ENCODE measurements at regions not wholly inside any gene's neighbourhood (a gene's known extent, or its start where the extent isn't known, plus 50 kb on each side); places are given as distances from the start of the nearest gene placed in this dataset.

GRCh38 chr18:77559274-77559910 lies 309.7 kb downstream of the GALR1 start:
- ChIA-PET POLR2A (no interaction called here), CTCF (no interaction called here)

GRCh38 chr18:77560341-77560992 lies 310.8 kb downstream of the GALR1 start:
- ChIA-PET POLR2A (no interaction called here), CTCF (no interaction called here)

GRCh38 chr18:77566604-77567003 lies 317.0 kb downstream of the GALR1 start:
- POLR2A ChIA-PET: no interaction called here

GRCh38 chr18:77567205-77567604 lies 317.6 kb downstream of the GALR1 start:
- ChIA-PET POLR2A (no interaction called here), CTCF (interaction anchor here (1.2 kb wide), 1 partner anchor 14 kb away, joined by 3 read pairs; no protein-coding TSS in a partner anchor)

More at GRCh38 chr18:77566604-77567003, 317.0 kb downstream of the GALR1 start:
- CTCF ChIA-PET: no interaction called here

- CTCF ChIA-PET: no interaction called here
- POLR2A ChIA-PET: no interaction called here
Observed at GRCh38 chr18:77571743-77572142, 322.1 kb downstream of the GALR1 start.

GRCh38 chr18:77572537-77572936 lies 322.9 kb downstream of the GALR1 start:
- CTCF ChIA-PET: no interaction called here
- POLR2A ChIA-PET: no interaction called here

- ChIA-PET CTCF (no interaction called here), POLR2A (no interaction called here)
Observed at GRCh38 chr18:77573571-77573970, 323.9 kb downstream of the GALR1 start.

- CTCF ChIA-PET: no interaction called here
- POLR2A ChIA-PET: no interaction called here
Observed at GRCh38 chr18:77590943-77591515, 341.4 kb downstream of the GALR1 start.

GRCh38 chr18:77597726-77598125 lies 348.1 kb downstream of the GALR1 start:
- ChIA-PET CTCF (no interaction called here), POLR2A (no interaction called here)

- CTCF ChIA-PET: no interaction called here
- POLR2A ChIA-PET: no interaction called here
Observed at GRCh38 chr18:77600674-77601073, 351.0 kb downstream of the GALR1 start.

GRCh38 chr18:77601567-77601966 lies 351.9 kb downstream of the GALR1 start:
- ChIA-PET CTCF (no interaction called here), POLR2A (no interaction called here)

- CTCF ChIA-PET: no interaction called here
- POLR2A ChIA-PET: no interaction called here
Observed at GRCh38 chr18:77607087-77607486, 357.4 kb downstream of the GALR1 start.

GRCh38 chr18:77608807-77609206 lies 359.2 kb downstream of the GALR1 start:
- POLR2A ChIA-PET: no interaction called here
- CTCF ChIA-PET: interaction anchor here (0.5 kb wide), 1 partner anchor 15 kb away, joined by 4 read pairs; no protein-coding TSS in a partner anchor

GRCh38 chr18:77617694-77618093 lies 368.0 kb downstream of the GALR1 start:
- ChIA-PET POLR2A (no interaction called here), CTCF (no interaction called here)

GRCh38 chr18:77619525-77619924 lies 369.9 kb downstream of the GALR1 start:
- ChIA-PET POLR2A (no interaction called here), CTCF (no interaction called here)

GRCh38 chr18:77622009-77622692 lies 372.5 kb downstream of the GALR1 start:
- POLR2A ChIA-PET: no interaction called here
- CTCF ChIA-PET: interaction anchor here (0.6 kb wide), 1 partner anchor 8 kb away, joined by 3 read pairs; no protein-coding TSS in a partner anchor

GRCh38 chr18:77632758-77633157 lies 383.1 kb downstream of the GALR1 start:
- ChIA-PET CTCF (no interaction called here), POLR2A (no interaction called here)

- POLR2A ChIA-PET: no interaction called here
- CTCF ChIA-PET: no interaction called here
Observed at GRCh38 chr18:77634494-77634893, 384.8 kb downstream of the GALR1 start.

- CTCF ChIA-PET: no interaction called here
Observed at GRCh38 chr18:77635451-77635850, 385.8 kb downstream of the GALR1 start.

GRCh38 chr18:77635858-77636257 lies 386.2 kb downstream of the GALR1 start:
- ChIA-PET CTCF (no interaction called here), POLR2A (no interaction called here)

More at GRCh38 chr18:77635451-77635850, 385.8 kb downstream of the GALR1 start:
- POLR2A ChIA-PET: no interaction called here
